Neural progenitor cell (in vitro differentiated cells): ENCODE measurements at regions not wholly inside any gene's neighbourhood (a gene's known extent, or its start where the extent isn't known, plus 50 kb on each side); places are given as distances from the start of the nearest gene placed in this dataset.

ENCODE experiments used
- DNase-seq: peaks from one replicate; pipeline ENCODE4 v3.0.0-alpha.2; 2016; ENCODE audit warnings: low spot score
- H2AFZ ChIP-seq: fragments of 200-600 bp; sonication (generic); replicated peaks from 2 replicates; pipeline ENCODE4 v1.6.1; 2016; ENCODE audit warnings: antibody characterized with exemption
- H3F3A ChIP-seq: fragments of 200-600 bp; sonication (generic); 2 replicates; pipeline ENCODE4 v1.6.1; 2016; ENCODE audit warnings: antibody characterized with exemption, low read depth
- H3K27ac ChIP-seq: fragments of 200-600 bp; sonication (generic); 2 replicates; pipeline ENCODE4 v1.5.1; 2016; ENCODE audit warnings: mild to moderate bottlenecking
- H3K27me3 ChIP-seq: fragments of 200-600 bp; sonication (generic); 2 replicates; pipeline ENCODE4 v1.6.1; 2016; ENCODE audit warnings: mild to moderate bottlenecking, moderate library complexity
- H3K36me3 ChIP-seq: fragments of 200-600 bp; sonication (generic); 2 replicates; pipeline ENCODE4 v1.5.1; 2016
- H3K4me1 ChIP-seq: fragments of 200-600 bp; sonication (generic); 2 replicates; pipeline ENCODE4 v1.6.1; 2016; ENCODE audit warnings: mixed run types
- H3K4me2 ChIP-seq: fragments of 200-600 bp; sonication (generic); 2 replicates; pipeline ENCODE4 v1.6.1; 2016
- H3K4me3 ChIP-seq: fragments of 200-600 bp; sonication (generic); 2 replicates; pipeline ENCODE4 v1.5.1; 2016
- H3K79me2 ChIP-seq: fragments of 200-600 bp; sonication (generic); 2 replicates; pipeline ENCODE4 v1.6.1; 2016; ENCODE audit warnings: low read depth
- H3K9ac ChIP-seq: fragments of 200-600 bp; sonication (generic); 2 replicates; pipeline ENCODE4 v1.6.1; 2016
- H3K9me3 ChIP-seq: fragments of 200-600 bp; sonication (generic); 2 replicates; pipeline ENCODE4 v1.5.1; 2016; ENCODE audit warnings: low read depth
- H4K20me1 ChIP-seq: fragments of 200-600 bp; sonication (generic); 2 replicates; pipeline ENCODE4 v1.6.1; 2016; ENCODE audit warnings: low read depth
- H3K27ac Mint-ChIP-seq: 3 replicates; pipeline ENCODE4 v1.8.0; 2021; ENCODE audit warnings: mixed read lengths
- H3K27me3 Mint-ChIP-seq: 2 replicates; pipeline ENCODE4 v1.8.0; 2022; ENCODE audit warnings: low read depth, mild to moderate bottlenecking, inconsistent platforms, moderate library complexity, mixed read lengths; ENCODE audit not compliant: insufficient read depth
- H3K36me3 Mint-ChIP-seq: 3 replicates; pipeline ENCODE4 v1.8.0; 2021; ENCODE audit warnings: mixed read lengths
- H3K4me1 Mint-ChIP-seq: 3 replicates; pipeline ENCODE4 v1.8.0; 2021; ENCODE audit warnings: mixed read lengths
- H3K4me3 Mint-ChIP-seq: 3 replicates; pipeline ENCODE4 v1.8.0; 2021; ENCODE audit warnings: mild to moderate bottlenecking, moderate library complexity, mixed read lengths
- H3K9me3 Mint-ChIP-seq: 3 replicates; pipeline ENCODE4 v1.8.0; 2020; ENCODE audit warnings: mixed read lengths
- EZH2 ChIP-seq: fragments of 200-600 bp; sonication (generic); IDR thresholded peaks from 2 replicates; pipeline ENCODE4 v1.6.1; 2017; ENCODE audit warnings: antibody characterized with exemption, mild to moderate bottlenecking, moderate library complexity
- EZH2phosphoT487 ChIP-seq: fragments of 200-600 bp; sonication (generic); IDR thresholded peaks from 2 replicates; pipeline ENCODE4 v1.6.1; 2017; ENCODE audit warnings: antibody characterized with exemption
- TF ChIP-seq, protein P1 (sequence below): fragments of 200-600 bp; sonication (generic); IDR thresholded peaks from 2 replicates; pipeline ENCODE4 v1.5.1; 2017; ENCODE audit warnings: antibody characterized with exemption, mild to moderate bottlenecking

DNA sequence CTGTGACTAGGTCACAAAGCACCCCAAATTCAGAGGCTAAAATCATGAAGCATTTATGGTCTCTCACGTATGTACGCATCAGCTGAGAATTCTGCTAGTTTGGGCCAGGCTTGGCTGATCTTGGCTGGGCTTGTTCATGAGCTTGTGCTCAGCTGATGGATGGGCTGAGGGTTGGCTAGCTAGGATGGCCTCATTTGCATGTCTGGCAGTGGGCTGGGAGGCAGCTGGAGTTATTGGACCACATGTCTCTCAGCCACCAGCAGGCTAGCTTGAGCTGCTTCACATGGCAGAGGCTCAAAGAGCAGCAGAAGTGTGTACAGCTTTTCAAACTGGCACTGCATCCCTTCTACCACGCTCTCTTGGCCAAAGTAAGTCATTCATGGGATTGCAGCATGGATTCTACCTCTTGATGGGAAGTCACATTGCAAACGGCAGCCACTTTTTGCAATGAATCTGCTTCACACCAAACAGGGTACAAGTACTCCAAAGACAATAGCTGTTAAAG, 770.3 kb downstream of the TYW1 start:
- Histone ChIP-seq H2AFZ (no peak overlapping the region), H3K27ac (no peak overlapping the region), H3K27me3 (no peaks in the 10 kb centered on the region), H3K4me1 (no peaks in the 10 kb centered on the region), H3F3A (no peaks in the 10 kb centered on the region), H4K20me1 (no peaks in the 10 kb centered on the region), H3K36me3 (no peaks in the 10 kb centered on the region), H3K4me3 (no peak overlapping the region), H3K79me2 (no peaks in the 10 kb centered on the region), H3K4me2 (no peak overlapping the region), H3K9me3 (no peaks in the 10 kb centered on the region), H3K9ac (no peak overlapping the region)
- no peak for TF ChIP-seq EZH2
- TF ChIP-seq, protein P1, sequence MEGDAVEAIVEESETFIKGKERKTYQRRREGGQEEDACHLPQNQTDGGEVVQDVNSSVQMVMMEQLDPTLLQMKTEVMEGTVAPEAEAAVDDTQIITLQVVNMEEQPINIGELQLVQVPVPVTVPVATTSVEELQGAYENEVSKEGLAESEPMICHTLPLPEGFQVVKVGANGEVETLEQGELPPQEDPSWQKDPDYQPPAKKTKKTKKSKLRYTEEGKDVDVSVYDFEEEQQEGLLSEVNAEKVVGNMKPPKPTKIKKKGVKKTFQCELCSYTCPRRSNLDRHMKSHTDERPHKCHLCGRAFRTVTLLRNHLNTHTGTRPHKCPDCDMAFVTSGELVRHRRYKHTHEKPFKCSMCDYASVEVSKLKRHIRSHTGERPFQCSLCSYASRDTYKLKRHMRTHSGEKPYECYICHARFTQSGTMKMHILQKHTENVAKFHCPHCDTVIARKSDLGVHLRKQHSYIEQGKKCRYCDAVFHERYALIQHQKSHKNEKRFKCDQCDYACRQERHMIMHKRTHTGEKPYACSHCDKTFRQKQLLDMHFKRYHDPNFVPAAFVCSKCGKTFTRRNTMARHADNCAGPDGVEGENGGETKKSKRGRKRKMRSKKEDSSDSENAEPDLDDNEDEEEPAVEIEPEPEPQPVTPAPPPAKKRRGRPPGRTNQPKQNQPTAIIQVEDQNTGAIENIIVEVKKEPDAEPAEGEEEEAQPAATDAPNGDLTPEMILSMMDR = no peak
- TF ChIP-seq EZH2phosphoT487 = no peak
- Mint-ChIP-seq H3K36me3 (no peaks in the 10 kb centered on the region), H3K27ac (no peak overlapping the region), H3K27me3 (peaks cover 2% of the 10 kb centered on the region), H3K4me3 (no peak overlapping the region), H3K4me1 (peaks cover 3% of the 10 kb centered on the region), H3K9me3 (peaks cover 3% of the 10 kb centered on the region)
- no peak for DNase-seq

GRCh38 chr7:67771846-67772605, 775.4 kb downstream of the TYW1 start:
- Mint-ChIP-seq H3K4me3 (no peak overlapping the region), H3K27ac (no peak overlapping the region), H3K4me1 (peaks cover 8% of the 10 kb centered on the region), H3K36me3 (no peaks in the 10 kb centered on the region), H3K9me3 (peaks cover 3% of the 10 kb centered on the region), H3K27me3 (peaks cover 11% of the 10 kb centered on the region)
- no peak for DNase-seq
- Histone ChIP-seq H4K20me1 (no peaks in the 10 kb centered on the region), H2AFZ (no peak overlapping the region), H3K36me3 (no peaks in the 10 kb centered on the region), H3K4me1 (no peaks in the 10 kb centered on the region), H3K79me2 (no peaks in the 10 kb centered on the region), H3K9ac (no peak overlapping the region), H3F3A (no peaks in the 10 kb centered on the region), H3K4me2 (no peak overlapping the region), H3K9me3 (no peaks in the 10 kb centered on the region), H3K27me3 (no peaks in the 10 kb centered on the region), H3K27ac (no peak overlapping the region), H3K4me3 (no peak overlapping the region)
- no peak for TF ChIP-seq EZH2phosphoT487
- TF ChIP-seq EZH2 = no peak
- TF ChIP-seq, protein P1 = no peak

DNA sequence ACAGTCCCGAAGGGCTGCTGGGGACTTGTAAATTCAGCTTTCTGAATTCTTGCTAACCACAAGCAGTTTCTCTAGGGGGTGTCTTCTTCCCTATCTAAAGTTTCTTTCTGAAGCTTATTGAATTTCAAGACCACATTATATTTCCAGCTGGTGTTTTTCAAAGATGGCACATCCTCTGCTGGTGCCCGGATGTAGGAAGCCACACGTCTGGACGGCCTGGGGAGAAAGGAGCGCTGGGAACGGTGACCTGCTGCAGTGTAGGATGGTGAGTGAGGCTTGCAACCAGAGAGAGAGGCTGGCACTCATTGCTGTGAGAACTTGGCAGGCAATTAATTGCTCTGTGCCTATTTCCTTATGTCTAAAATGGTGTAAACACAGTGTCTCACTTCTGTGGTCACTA, 776.4 kb downstream of the TYW1 start:
- H3K4me3 Mint-ChIP-seq = no peak overlapping the region
- no peak for TF ChIP-seq EZH2
- TF ChIP-seq, protein P1 = no peak
- TF ChIP-seq EZH2phosphoT487 = no peak
- no peaks in the 10 kb centered on the region for H3K9me3 ChIP-seq
- H3K27ac Mint-ChIP-seq = no peak overlapping the region
- H3K4me3 ChIP-seq = no peak overlapping the region
- H3K36me3 Mint-ChIP-seq = no peaks in the 10 kb centered on the region
- no peak overlapping the region for H3K9ac ChIP-seq
- peaks cover 8% of the 10 kb centered on the region for H3K4me1 Mint-ChIP-seq
- H3F3A ChIP-seq = no peaks in the 10 kb centered on the region
- no peak overlapping the region for H3K27ac ChIP-seq
- no peaks in the 10 kb centered on the region for H4K20me1 ChIP-seq
- H3K79me2 ChIP-seq = no peaks in the 10 kb centered on the region
- H3K27me3 ChIP-seq = no peaks in the 10 kb centered on the region
- H3K4me2 ChIP-seq = no peak overlapping the region
- H3K9me3 Mint-ChIP-seq = no peaks in the 10 kb centered on the region
- H3K36me3 ChIP-seq = no peaks in the 10 kb centered on the region
- no peaks in the 10 kb centered on the region for H3K4me1 ChIP-seq
- peaks cover 11% of the 10 kb centered on the region for H3K27me3 Mint-ChIP-seq
- H2AFZ ChIP-seq = no peak overlapping the region
- no peak for DNase-seq
